HEK293T (cell line): ENCODE measurements at regions not wholly inside any gene's neighbourhood (a gene's known extent, or its start where the extent isn't known, plus 50 kb on each side); places are given as distances from the start of the nearest gene placed in this dataset.

Source experiments
- ELF4 ChIP-seq: fragments of 450-650 bp; IDR thresholded peaks from 2 replicates; pipeline ENCODE4 v1.6.1; 2017; ENCODE audit warnings: antibody characterized with exemption
- FOXM1 ChIP-seq: fragments of 450-650 bp; IDR thresholded peaks from 2 replicates; pipeline ENCODE4 v1.6.1; 2017; ENCODE audit warnings: mild to moderate bottlenecking, borderline replicate concordance
- NFRKB ChIP-seq: fragments of 450-650 bp; IDR thresholded peaks from 2 replicates; pipeline ENCODE4 v1.6.1; 2016; ENCODE audit warnings: mild to moderate bottlenecking, moderate library complexity
- PKNOX1 ChIP-seq: fragments of 450-650 bp; IDR thresholded peaks from 2 replicates; pipeline ENCODE4 v1.6.1; 2016

DNA sequence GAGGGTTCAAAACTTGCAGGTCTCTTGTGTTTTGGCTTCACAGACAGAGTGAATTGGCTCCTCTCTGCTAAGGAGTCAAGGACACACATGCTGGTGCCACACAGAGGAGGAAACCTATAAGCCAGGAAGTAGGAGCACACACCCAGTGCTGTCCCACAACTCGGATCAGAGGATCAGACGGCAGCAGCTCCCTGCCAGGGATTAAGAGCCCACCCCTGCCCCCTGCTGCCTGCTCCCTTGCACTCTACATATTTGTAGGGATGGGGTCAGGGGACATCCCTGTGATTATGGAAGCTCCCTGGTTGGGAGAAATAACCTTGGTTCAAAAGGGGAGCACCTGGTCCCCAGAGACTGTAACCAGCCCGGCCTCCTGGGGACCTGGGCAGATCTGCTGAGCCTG, 77.5 kb upstream of the CLDN10 start:
- TF ChIP-seq ELF4 (no peak), NFRKB (no peak), PKNOX1 (no peak), FOXM1 (no peak)
